ENCODE measurements at regions not wholly inside any gene's neighbourhood (a gene's known extent, or its start where the extent isn't known, plus 50 kb on each side); places are given as distances from the start of the nearest gene placed in this dataset.

DNA sequence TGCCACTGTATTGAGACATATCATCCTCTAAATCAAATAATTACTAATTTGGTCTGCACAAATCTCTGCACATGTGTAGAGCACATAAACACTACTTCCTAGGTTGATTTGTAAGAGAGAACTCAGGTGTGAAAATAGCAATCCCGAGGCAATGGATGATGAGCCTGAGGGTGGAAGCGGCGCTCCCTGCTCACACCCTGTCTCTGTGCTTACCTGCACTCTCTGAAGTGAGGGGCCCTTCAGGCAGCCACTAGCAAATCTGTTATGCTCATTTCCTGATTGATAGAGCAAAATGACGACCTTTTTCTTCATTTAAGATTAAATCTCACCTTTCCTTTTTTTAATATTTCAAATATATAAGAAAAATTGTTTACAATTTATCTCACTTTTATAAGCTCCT is 1995.7 kb upstream of the AGA start:
- Mint-ChIP-seq H3K27ac (no peak overlapping the region), H3K4me1 (ENCODE audit: low read depth) (no peaks in the 10 kb centered on the region), H3K27me3 (no peaks in the 10 kb centered on the region), H3K36me3 (ENCODE audit: insufficient read depth) (no peaks in the 10 kb centered on the region), H3K9me3 (ENCODE audit: low read depth) (peaks cover 6% of the 10 kb centered on the region), H3K4me3 (ENCODE audit: low read depth) (no peak overlapping the region)
- TF ChIP-seq, protein P1, sequence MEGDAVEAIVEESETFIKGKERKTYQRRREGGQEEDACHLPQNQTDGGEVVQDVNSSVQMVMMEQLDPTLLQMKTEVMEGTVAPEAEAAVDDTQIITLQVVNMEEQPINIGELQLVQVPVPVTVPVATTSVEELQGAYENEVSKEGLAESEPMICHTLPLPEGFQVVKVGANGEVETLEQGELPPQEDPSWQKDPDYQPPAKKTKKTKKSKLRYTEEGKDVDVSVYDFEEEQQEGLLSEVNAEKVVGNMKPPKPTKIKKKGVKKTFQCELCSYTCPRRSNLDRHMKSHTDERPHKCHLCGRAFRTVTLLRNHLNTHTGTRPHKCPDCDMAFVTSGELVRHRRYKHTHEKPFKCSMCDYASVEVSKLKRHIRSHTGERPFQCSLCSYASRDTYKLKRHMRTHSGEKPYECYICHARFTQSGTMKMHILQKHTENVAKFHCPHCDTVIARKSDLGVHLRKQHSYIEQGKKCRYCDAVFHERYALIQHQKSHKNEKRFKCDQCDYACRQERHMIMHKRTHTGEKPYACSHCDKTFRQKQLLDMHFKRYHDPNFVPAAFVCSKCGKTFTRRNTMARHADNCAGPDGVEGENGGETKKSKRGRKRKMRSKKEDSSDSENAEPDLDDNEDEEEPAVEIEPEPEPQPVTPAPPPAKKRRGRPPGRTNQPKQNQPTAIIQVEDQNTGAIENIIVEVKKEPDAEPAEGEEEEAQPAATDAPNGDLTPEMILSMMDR (IDR thresholded peaks at IDR 0.05; ENCODE audit: unreplicated experiment), result no peak
- no peak for DNase-seq (ENCODE audit: low spot score, unreplicated experiment)

DNA sequence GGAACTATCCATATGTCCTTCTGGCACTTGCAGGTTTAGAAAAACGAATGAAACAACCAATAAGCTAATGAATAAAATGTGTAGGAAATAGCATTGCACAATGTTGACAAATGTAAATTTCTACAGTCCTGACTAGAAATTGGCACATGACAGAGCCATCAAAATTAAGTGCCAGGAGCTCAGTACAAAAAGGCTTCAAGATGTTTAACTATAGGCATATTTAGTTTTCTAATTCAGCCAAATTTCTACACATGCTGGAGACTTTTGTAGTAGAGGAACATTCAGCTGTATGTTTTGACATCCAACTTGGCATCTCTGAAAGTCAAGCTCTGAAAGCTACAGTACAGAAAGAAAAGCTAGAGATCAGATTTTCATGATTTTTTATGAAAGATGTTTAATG is 1999.4 kb upstream of the AGA start:
- Mint-ChIP-seq H3K4me1 (ENCODE audit: low read depth) (no peaks in the 10 kb centered on the region), H3K27ac (no peak overlapping the region), H3K27me3 (no peaks in the 10 kb centered on the region), H3K9me3 (ENCODE audit: low read depth) (no peaks in the 10 kb centered on the region), H3K36me3 (ENCODE audit: insufficient read depth) (no peaks in the 10 kb centered on the region), H3K4me3 (ENCODE audit: low read depth) (no peak overlapping the region)
- no peak for DNase-seq (ENCODE audit: low spot score, unreplicated experiment)
- TF ChIP-seq, protein P1 (IDR thresholded peaks at IDR 0.05; ENCODE audit: unreplicated experiment), result no peak

DNA sequence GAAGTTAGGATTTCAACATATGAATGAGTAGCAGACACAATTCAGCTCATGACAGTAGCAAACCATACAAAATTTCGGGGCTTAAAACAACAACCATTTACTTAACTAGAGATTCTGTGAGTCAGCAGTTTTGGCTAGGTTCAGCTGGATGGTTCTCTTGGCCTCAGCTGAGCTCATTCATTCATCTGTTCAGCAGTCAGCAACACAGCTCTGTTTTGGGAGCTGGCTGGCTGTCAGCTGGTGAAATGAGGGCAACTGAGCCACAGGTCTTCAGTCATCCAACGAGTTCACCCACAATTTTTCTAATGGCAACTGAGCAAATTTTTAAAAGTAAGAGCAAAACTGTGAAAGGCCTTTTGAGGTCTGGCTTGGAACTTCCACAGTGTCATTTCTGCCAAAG is 2005.1 kb upstream of the AGA start:
- H3K4me3 Mint-ChIP-seq (ENCODE audit: low read depth), result no peak overlapping the region
- no peaks in the 10 kb centered on the region for H3K27me3 Mint-ChIP-seq
- H3K4me1 Mint-ChIP-seq (ENCODE audit: low read depth), result no peaks in the 10 kb centered on the region
- H3K9me3 Mint-ChIP-seq (ENCODE audit: low read depth), result no peaks in the 10 kb centered on the region
- TF ChIP-seq, protein P1 (IDR thresholded peaks at IDR 0.05; ENCODE audit: unreplicated experiment), result no peak
- no peak overlapping the region for H3K27ac Mint-ChIP-seq
- no peaks in the 10 kb centered on the region for H3K36me3 Mint-ChIP-seq (ENCODE audit: insufficient read depth)
- DNase-seq (ENCODE audit: low spot score, unreplicated experiment), result no peak

DNA sequence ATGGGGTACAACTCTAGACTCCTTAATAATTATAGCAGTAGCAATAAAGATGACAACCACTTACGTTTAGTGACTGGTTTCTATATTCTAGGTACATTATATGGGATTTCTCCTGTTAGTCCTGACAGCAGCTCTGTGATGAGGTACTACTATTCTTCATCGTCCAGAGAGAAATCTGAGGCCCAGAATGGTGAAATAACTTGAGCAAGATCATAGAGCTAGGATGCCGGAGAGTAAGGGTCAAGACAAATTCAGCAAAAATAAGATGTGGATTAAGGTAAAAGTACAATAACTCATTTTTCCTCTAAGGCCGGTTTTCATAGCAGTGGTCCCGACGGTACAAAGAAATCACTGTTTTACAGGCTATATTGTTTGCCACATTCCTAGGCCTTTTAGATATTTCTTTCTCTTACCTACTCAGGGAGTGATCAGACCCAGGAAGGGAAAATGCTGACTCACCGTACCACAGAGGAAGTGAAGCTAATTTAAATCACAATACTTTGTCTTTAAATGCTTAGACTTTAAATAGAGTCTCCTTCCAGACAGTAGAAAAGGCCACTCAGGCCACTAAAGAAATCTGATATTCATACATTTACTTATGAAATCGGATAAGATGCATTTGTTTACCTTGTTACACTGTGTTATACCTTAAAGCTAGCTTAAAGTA is 2023.0 kb upstream of the AGA start:
- no peaks in the 10 kb centered on the region for H3K36me3 Mint-ChIP-seq (ENCODE audit: insufficient read depth)
- DNase-seq (ENCODE audit: low spot score, unreplicated experiment), result no peak
- peaks cover 6% of the 10 kb centered on the region for H3K9me3 Mint-ChIP-seq (ENCODE audit: low read depth)
- TF ChIP-seq, protein P1 (IDR thresholded peaks at IDR 0.05; ENCODE audit: unreplicated experiment), result no peak
- no peak overlapping the region for H3K4me3 Mint-ChIP-seq (ENCODE audit: low read depth)
- peak overlapping the region; percentile 24 for H3K27ac Mint-ChIP-seq
- H3K27me3 Mint-ChIP-seq, result no peaks in the 10 kb centered on the region
- peaks cover 8% of the 10 kb centered on the region for H3K4me1 Mint-ChIP-seq (ENCODE audit: low read depth)

DNA sequence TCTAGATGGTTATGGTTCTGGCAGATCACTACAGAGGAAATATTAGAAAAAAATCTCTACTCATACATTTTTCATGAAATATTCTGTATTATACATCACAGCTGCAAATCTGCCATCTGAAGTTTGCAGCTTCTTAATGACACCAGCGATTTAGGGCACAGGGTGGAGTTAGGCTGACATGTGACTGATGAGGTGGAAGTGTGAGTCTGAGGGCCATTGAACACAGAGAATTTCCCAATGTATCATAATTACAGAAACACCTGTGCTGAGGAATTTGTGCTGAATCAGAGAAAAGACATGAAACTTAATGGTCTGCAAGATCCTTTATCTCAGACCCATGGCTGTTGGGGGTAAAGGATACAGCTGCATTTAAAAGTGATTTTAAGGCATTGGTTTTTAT is 2025.6 kb upstream of the AGA start:
- Mint-ChIP-seq H3K4me1 (ENCODE audit: low read depth) (peaks cover 8% of the 10 kb centered on the region), H3K4me3 (ENCODE audit: low read depth) (no peak overlapping the region), H3K27me3 (no peaks in the 10 kb centered on the region), H3K36me3 (ENCODE audit: insufficient read depth) (no peaks in the 10 kb centered on the region), H3K27ac (no peak overlapping the region), H3K9me3 (ENCODE audit: low read depth) (peaks cover 4% of the 10 kb centered on the region)
- DNase-seq (ENCODE audit: low spot score, unreplicated experiment), result no peak
- TF ChIP-seq, protein P1 (IDR thresholded peaks at IDR 0.05; ENCODE audit: unreplicated experiment), result no peak
